ENCODE measurements at regions not wholly inside any gene's neighbourhood (a gene's known extent, or its start where the extent isn't known, plus 50 kb on each side); places are given as distances from the start of the nearest gene placed in this dataset.
"Not testable (repeated sequence)": the region's sequence is repeated elsewhere in the genome, so short reads cannot be mapped to it uniquely, and the experiment has no call there.

DNA sequence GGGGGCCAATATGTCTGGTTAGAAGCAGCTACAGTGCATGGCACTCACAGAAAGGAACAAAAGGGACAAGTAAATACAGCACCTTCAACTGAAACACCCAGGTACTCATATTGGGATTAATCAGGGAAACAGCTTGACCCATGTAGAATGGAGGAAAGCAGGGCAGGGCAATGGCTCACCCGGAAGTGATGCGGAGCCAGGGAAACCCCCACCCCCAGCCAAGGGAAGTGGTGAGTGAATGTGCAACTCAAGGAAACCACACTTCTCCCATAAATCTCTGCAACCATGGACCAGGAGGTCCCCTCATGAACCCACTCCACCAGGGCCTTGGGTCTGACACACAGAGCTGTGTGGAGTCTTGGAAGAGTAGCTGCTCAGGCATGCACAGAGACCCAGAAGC, 117.1 kb downstream of the MTHFS start:
- Mint-ChIP-seq H3K36me3 (ENCODE audit: low read depth, unreplicated experiment) (no peaks in the 10 kb centered on the region), H3K4me3 (ENCODE audit: unreplicated experiment) (no peak overlapping the region), H3K27me3 (ENCODE audit: unreplicated experiment) (peaks cover 1% of the 10 kb centered on the region), H3K9me3 (ENCODE audit: unreplicated experiment) (no peaks in the 10 kb centered on the region), H3K27ac (ENCODE audit: unreplicated experiment) (no peak overlapping the region), H3K4me1 (ENCODE audit: unreplicated experiment) (no peaks in the 10 kb centered on the region)
- no peak for DNase-seq (ENCODE audit: low spot score)
- TF ChIP-seq, protein P1, sequence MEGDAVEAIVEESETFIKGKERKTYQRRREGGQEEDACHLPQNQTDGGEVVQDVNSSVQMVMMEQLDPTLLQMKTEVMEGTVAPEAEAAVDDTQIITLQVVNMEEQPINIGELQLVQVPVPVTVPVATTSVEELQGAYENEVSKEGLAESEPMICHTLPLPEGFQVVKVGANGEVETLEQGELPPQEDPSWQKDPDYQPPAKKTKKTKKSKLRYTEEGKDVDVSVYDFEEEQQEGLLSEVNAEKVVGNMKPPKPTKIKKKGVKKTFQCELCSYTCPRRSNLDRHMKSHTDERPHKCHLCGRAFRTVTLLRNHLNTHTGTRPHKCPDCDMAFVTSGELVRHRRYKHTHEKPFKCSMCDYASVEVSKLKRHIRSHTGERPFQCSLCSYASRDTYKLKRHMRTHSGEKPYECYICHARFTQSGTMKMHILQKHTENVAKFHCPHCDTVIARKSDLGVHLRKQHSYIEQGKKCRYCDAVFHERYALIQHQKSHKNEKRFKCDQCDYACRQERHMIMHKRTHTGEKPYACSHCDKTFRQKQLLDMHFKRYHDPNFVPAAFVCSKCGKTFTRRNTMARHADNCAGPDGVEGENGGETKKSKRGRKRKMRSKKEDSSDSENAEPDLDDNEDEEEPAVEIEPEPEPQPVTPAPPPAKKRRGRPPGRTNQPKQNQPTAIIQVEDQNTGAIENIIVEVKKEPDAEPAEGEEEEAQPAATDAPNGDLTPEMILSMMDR (IDR thresholded peaks at IDR 0.05; ENCODE audit: unreplicated experiment), result no peak

DNA sequence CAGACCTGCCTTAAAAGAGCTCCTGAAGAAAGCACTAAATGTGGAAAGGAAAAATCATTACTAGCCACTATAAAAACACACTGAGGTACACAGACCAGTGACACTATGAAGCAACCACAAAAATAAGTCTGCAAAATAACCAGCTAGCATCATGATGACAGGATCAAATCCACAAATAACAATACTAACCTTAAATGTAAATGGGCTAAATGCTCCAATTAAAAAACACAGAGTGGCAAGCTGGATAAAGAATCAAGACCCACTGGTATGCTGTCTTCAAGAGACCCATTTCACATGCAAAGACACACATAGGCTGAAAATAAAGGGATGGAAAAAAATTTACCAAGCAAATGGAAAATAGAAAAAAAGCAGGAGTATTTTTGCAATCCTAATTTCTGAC, 114.5 kb downstream of the MTHFS start:
- DNase-seq (ENCODE audit: low spot score); H3K27me3 Mint-ChIP-seq (ENCODE audit: unreplicated experiment); H3K9me3 Mint-ChIP-seq (ENCODE audit: unreplicated experiment); H3K36me3 Mint-ChIP-seq (ENCODE audit: low read depth, unreplicated experiment); H3K27ac Mint-ChIP-seq (ENCODE audit: unreplicated experiment); H3K4me3 Mint-ChIP-seq (ENCODE audit: unreplicated experiment); H3K4me1 Mint-ChIP-seq (ENCODE audit: unreplicated experiment): not testable (repeated sequence)

All from endothelial cell (in vitro differentiated cells).